ENCODE measurements at regions not wholly inside any gene's neighbourhood (a gene's known extent, or its start where the extent isn't known, plus 50 kb on each side); places are given as distances from the start of the nearest gene placed in this dataset.

GRCh38 chr6:137353842-137354397 lies 134.7 kb upstream of the IFNGR1 start:
- TF ChIP-seq CTCF (conservative IDR thresholded peaks at IDR 0.05; ENCODE audit: low read depth, low read length) (no peak), EZH2 (IDR thresholded peaks at IDR 0.05; ENCODE audit: borderline replicate concordance, low read depth, low read length, poor library complexity, severe bottlenecking) (no peak)
